ENCODE measurements at regions not wholly inside any gene's neighbourhood (a gene's known extent, or its start where the extent isn't known, plus 50 kb on each side); places are given as distances from the start of the nearest gene placed in this dataset.
"Not testable (repeated sequence)": the region's sequence is repeated elsewhere in the genome, so short reads cannot be mapped to it uniquely, and the experiment has no call there.

DNA sequence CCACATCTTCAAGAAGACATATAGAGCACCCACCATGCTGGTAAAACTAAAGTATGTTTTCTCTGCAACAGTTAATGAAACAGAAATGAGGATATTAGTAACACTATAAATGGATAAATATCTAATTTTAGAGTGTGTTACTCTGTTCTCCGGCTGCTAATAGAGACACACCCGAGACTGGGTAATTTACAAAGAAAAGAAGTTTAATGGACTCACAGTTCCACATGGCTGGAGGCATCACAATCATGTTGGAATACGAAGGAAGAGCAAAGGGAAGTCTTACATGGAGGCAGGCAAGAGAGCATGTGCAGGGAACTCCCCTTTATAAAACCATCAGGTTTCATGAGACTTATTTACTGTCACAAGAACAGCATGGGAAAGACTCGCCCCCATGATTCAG, 287.2 kb downstream of the SRGAP2C start:
- no peaks in the 10 kb centered on the region for H3K36me3 ChIP-seq (ENCODE audit: insufficient read depth, low read depth, low read length)
- peaks cover 17% of the 10 kb centered on the region; the same call in 1 of the 2 replicates for H3K9me3 ChIP-seq (ENCODE audit: insufficient read depth, low read depth, low read length)
- no peak overlapping the region for H3K27ac ChIP-seq (ENCODE audit: low read length)
- no peak overlapping the region for H3K4me3 ChIP-seq (ENCODE audit: low read length)
- H3K4me1 ChIP-seq (ENCODE audit: insufficient read depth, low read length): no peaks in the 10 kb centered on the region
- H3K27me3 ChIP-seq (ENCODE audit: insufficient read depth, low read length): no peaks in the 10 kb centered on the region
- H3K9ac ChIP-seq (ENCODE audit: low read depth, low read length): no peak overlapping the region

DNA sequence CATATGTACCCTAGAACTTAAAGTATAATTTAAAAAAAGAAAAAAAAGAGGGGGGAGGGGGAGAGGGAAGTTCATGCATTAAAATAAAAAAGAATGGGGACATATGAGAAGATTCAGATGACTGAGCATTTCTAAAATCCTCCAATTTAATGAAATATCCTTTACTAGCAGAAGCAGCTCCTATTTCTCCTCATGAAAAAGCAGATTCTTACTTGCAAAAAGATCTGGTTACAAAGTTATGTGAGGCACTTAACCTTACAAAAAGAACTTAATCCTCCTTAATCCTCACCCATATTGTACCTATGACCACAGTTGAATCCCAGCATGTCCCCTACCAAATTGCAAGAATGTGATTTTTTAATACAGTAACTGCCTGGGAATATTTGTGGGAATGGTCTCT, 298.5 kb downstream of the SRGAP2C start:
- Histone ChIP-seq H3K4me3 (ENCODE audit: low read length) (no peak overlapping the region), H3K27ac (ENCODE audit: low read length) (no peak overlapping the region), H3K27me3 (ENCODE audit: insufficient read depth, low read length) (no peaks in the 10 kb centered on the region), H3K9me3 (ENCODE audit: insufficient read depth, low read depth, low read length) (no peaks in the 10 kb centered on the region), H3K9ac (ENCODE audit: low read depth, low read length) (no peak overlapping the region), H3K36me3 (ENCODE audit: insufficient read depth, low read depth, low read length) (no peaks in the 10 kb centered on the region), H3K4me1 (ENCODE audit: insufficient read depth, low read length) (no peaks in the 10 kb centered on the region)

GRCh38 chr1:121483961-121484424, 299.2 kb downstream of the SRGAP2C start:
- Histone ChIP-seq H3K9me3 (ENCODE audit: insufficient read depth, low read depth, low read length) (no peaks in the 10 kb centered on the region), H3K9ac (ENCODE audit: low read depth, low read length) (no peak overlapping the region), H3K4me3 (ENCODE audit: low read length) (no peak overlapping the region), H3K36me3 (ENCODE audit: insufficient read depth, low read depth, low read length) (no peaks in the 10 kb centered on the region), H3K27ac (ENCODE audit: low read length) (no peak overlapping the region), H3K27me3 (ENCODE audit: insufficient read depth, low read length) (no peaks in the 10 kb centered on the region), H3K4me1 (ENCODE audit: insufficient read depth, low read length) (no peaks in the 10 kb centered on the region)

- H3K36me3 ChIP-seq (ENCODE audit: insufficient read depth, low read depth, low read length); H3K4me1 ChIP-seq (ENCODE audit: insufficient read depth, low read length); H3K9me3 ChIP-seq (ENCODE audit: insufficient read depth, low read depth, low read length); H3K27ac ChIP-seq (ENCODE audit: low read length); H3K4me3 ChIP-seq (ENCODE audit: low read length); H3K9ac ChIP-seq (ENCODE audit: low read depth, low read length); H3K27me3 ChIP-seq (ENCODE audit: insufficient read depth, low read length): not testable (repeated sequence)
Observed at GRCh38 chr1:121494796-121495195, 310.0 kb downstream of the SRGAP2C start.

DNA sequence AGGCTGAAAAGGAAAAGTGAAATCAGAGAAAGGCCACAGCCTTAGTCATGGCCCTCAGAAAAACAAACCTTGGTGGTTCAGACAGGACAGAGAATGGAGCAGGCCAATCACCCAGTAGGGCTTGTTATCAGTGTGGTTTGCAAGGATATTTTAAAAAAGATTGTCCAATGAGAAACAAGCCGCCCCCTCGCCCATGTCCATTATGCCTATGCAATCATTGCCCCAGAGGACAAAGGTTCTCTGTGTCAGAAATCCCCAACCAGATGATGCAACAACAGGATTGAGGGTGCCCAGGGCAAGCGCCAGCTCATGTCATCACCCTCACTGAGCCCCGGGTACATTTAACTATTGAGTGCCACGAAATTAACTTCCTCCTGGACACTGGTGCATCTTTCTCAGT, 326.7 kb downstream of the SRGAP2C start:
- not testable (repeated sequence) for H3K4me1 ChIP-seq (ENCODE audit: insufficient read depth, low read length); H3K9ac ChIP-seq (ENCODE audit: low read depth, low read length); H3K4me3 ChIP-seq (ENCODE audit: low read length); H3K27ac ChIP-seq (ENCODE audit: low read length); H3K9me3 ChIP-seq (ENCODE audit: insufficient read depth, low read depth, low read length); H3K36me3 ChIP-seq (ENCODE audit: insufficient read depth, low read depth, low read length); H3K27me3 ChIP-seq (ENCODE audit: insufficient read depth, low read length)

DNA sequence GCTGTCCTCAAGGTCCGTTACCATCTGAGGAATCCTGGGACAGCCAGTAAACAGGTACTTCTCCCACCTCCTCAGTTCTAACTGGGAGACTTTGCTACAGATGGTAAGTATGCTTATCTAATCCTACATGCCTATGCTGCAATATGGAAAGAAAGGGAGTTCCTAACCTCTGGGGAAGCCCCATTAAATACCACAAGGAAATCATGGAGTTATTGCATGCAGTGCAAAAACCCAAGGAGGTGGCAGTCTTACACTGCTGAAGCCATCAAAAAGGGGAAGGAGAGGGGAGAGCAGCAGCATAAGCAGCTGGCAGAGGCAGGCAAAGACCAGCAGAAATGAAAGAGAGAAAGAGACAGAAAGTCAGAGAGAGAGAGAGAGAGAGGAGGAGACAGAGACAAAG, 327.1 kb downstream of the SRGAP2C start:
- not testable (repeated sequence) for H3K9ac ChIP-seq (ENCODE audit: low read depth, low read length); H3K4me3 ChIP-seq (ENCODE audit: low read length); H3K4me1 ChIP-seq (ENCODE audit: insufficient read depth, low read length); H3K9me3 ChIP-seq (ENCODE audit: insufficient read depth, low read depth, low read length); H3K36me3 ChIP-seq (ENCODE audit: insufficient read depth, low read depth, low read length); H3K27me3 ChIP-seq (ENCODE audit: insufficient read depth, low read length); H3K27ac ChIP-seq (ENCODE audit: low read length)

- Histone ChIP-seq H3K4me3 (ENCODE audit: low read length) (no peak overlapping the region), H3K36me3 (ENCODE audit: insufficient read depth, low read depth, low read length) (no peaks in the 10 kb centered on the region), H3K9me3 (ENCODE audit: insufficient read depth, low read depth, low read length) (no peaks in the 10 kb centered on the region), H3K27ac (ENCODE audit: low read length) (no peak overlapping the region), H3K27me3 (ENCODE audit: insufficient read depth, low read length) (peaks cover 7% of the 10 kb centered on the region), H3K4me1 (ENCODE audit: insufficient read depth, low read length) (peaks cover 8% of the 10 kb centered on the region; the same call in 1 of the 2 replicates), H3K9ac (ENCODE audit: low read depth, low read length) (no peak overlapping the region)
Observed at GRCh38 chr1:121515235-121515634, 330.5 kb downstream of the SRGAP2C start.

- no peak overlapping the region for H3K9ac ChIP-seq (ENCODE audit: low read depth, low read length)
- peaks cover 12% of the 10 kb centered on the region for H3K27me3 ChIP-seq (ENCODE audit: insufficient read depth, low read length)
- peaks cover 8% of the 10 kb centered on the region; the same call in 1 of the 2 replicates for H3K4me1 ChIP-seq (ENCODE audit: insufficient read depth, low read length)
- H3K27ac ChIP-seq (ENCODE audit: low read length): no peak overlapping the region
- no peaks in the 10 kb centered on the region for H3K9me3 ChIP-seq (ENCODE audit: insufficient read depth, low read depth, low read length)
- no peak overlapping the region for H3K4me3 ChIP-seq (ENCODE audit: low read length)
- no peaks in the 10 kb centered on the region for H3K36me3 ChIP-seq (ENCODE audit: insufficient read depth, low read depth, low read length)
Observed at GRCh38 chr1:121516234-121516967, 331.6 kb downstream of the SRGAP2C start.

DNA sequence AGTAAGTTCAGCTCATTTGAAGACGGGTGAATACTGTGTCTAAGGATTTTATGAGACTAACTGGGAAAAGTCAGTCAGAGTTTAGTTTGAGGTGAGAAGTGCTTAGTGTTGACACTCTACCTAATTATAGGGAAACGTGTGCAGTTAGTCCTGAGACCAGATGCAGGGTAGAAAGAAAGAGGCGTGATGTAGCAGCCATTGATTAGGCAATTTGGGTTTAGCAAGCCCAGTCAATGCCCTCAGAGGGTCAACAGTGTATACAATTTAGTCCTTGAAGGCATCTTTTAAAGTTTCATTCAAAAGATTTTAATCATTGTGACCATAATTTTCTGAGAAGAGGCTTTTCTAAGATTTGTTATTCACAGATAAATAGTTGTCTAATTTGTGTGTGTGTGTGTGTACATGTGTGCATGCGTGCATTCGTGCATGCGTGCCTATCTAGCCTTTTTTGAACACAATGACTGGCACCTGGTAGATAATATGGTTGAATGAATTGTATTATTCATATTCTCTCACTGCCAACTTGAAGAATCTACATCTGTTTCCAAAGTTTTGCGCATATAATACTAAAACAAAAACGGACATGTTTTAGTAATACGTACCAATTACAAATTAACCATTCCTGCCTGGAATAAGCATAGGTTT, 332.9 kb downstream of the SRGAP2C start:
- Histone ChIP-seq H3K4me1 (ENCODE audit: insufficient read depth, low read length) (peaks cover 8% of the 10 kb centered on the region; the same call in 1 of the 2 replicates), H3K9ac (ENCODE audit: low read depth, low read length) (peak overlapping the region; percentile 79; the same call in 1 of the 2 replicates), H3K9me3 (ENCODE audit: insufficient read depth, low read depth, low read length) (no peaks in the 10 kb centered on the region), H3K27ac (ENCODE audit: low read length) (no peak overlapping the region), H3K27me3 (ENCODE audit: insufficient read depth, low read length) (peaks cover 12% of the 10 kb centered on the region), H3K36me3 (ENCODE audit: insufficient read depth, low read depth, low read length) (no peaks in the 10 kb centered on the region), H3K4me3 (ENCODE audit: low read length) (no peak overlapping the region; the same call in 1 of the 2 replicates)

- Histone ChIP-seq H3K27me3 (ENCODE audit: insufficient read depth, low read length) (peaks cover 12% of the 10 kb centered on the region), H3K36me3 (ENCODE audit: insufficient read depth, low read depth, low read length) (no peaks in the 10 kb centered on the region), H3K9ac (ENCODE audit: low read depth, low read length) (peak overlapping the region; percentile 79), H3K9me3 (ENCODE audit: insufficient read depth, low read depth, low read length) (no peaks in the 10 kb centered on the region), H3K4me1 (ENCODE audit: insufficient read depth, low read length) (peaks cover 8% of the 10 kb centered on the region; the same call in 1 of the 2 replicates), H3K4me3 (ENCODE audit: low read length) (peak overlapping the region; percentile 74), H3K27ac (ENCODE audit: low read length) (no peak overlapping the region)
Observed at GRCh38 chr1:121518726-121519041, 333.9 kb downstream of the SRGAP2C start.

DNA sequence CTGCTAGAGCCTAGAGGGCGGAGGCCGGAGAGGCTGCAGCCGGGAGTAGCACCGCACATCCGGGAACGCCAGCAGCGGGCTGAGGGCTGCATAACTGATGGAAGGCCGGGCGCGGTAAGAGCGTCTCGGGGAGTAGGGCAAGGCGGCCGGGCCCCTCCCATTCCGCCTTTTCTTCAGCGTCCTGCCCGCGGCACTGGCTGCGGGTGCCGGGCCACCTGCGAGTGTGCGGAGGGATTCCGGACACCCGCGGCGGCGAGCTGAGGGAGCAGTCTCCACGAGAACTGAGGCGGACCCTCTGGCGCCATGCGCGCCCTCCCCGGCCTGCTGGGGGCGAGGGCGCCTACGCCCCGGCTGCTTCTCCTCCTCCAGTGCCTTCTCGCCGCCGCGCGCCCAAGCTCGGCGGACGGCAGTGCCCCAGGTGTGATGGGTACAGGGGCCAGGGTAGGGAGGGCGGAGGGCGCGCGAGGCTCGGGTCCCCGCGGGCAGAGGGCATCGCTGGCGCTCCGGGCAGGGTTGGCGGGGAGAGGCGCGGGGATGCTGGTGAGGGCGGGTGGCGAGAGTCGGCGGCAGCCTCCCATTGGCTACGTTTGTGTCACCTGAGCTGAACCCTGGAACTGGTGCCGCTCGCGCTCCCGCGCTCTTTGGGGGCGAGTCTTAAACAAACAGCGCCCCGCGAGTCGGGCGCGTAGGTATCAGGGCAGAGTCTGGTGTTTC, 334.4 kb downstream of the SRGAP2C start:
- Histone ChIP-seq H3K27me3 (ENCODE audit: insufficient read depth, low read length) (peaks cover 12% of the 10 kb centered on the region), H3K9ac (ENCODE audit: low read depth, low read length) (peak overlapping the region; percentile 79), H3K36me3 (ENCODE audit: insufficient read depth, low read depth, low read length) (no peaks in the 10 kb centered on the region), H3K4me3 (ENCODE audit: low read length) (peak overlapping the region; percentile 74), H3K4me1 (ENCODE audit: insufficient read depth, low read length) (peaks cover 8% of the 10 kb centered on the region; the same call in 1 of the 2 replicates), H3K27ac (ENCODE audit: low read length) (no peak overlapping the region), H3K9me3 (ENCODE audit: insufficient read depth, low read depth, low read length) (no peaks in the 10 kb centered on the region)
